K562 (cell line): ENCODE measurements at regions not wholly inside any gene's neighbourhood (a gene's known extent, or its start where the extent isn't known, plus 50 kb on each side); places are given as distances from the start of the nearest gene placed in this dataset.

Experiments
- ATAC-seq: fragments of 200-7000 bp; cut with Tn5 transposase; 3 replicates; pipeline ENCODE4 v1.9.1; 2020; ENCODE audit warnings: moderate library complexity
- BruUV-seq: library from RNA; stranded (reverse); fragments of 400-500 nt; replicated peaks from 2 replicates; lab custom pipeline; 2021; lab: Mats Ljungman, UMichigan
- CTCF ChIA-PET: fragments of 300-600 bp; formaldehyde crosslinking; extraction: SDS; loops from one replicate; lab custom pipeline; 2021; ENCODE audit warnings: low intra/inter-chr PET ratio; lab: Yijun Ruan, JAX
- POLR2A ChIA-PET: fragments of 300-600, 350-650 bp; sonication (Branson Sonifier 250); formaldehyde crosslinking; extraction: SDS; loops from one replicate; lab custom pipeline; 2021; ENCODE audit warnings: antibody characterized with exemption, inconsistent platforms; lab: Yijun Ruan, JAX
- DNase-seq, 4 experiments: peaks; one replicate each; pipeline versions ENCODE4 v3.0.0 to v3.0.0-alpha.2; 2011 to 2018; ENCODE audit warnings: low spot score in 3 of 4, mixed read lengths in 3 of 4; ENCODE audit errors: extremely low read depth in 1 of 4
- FAIRE-seq: peaks from 2 replicates; lab custom pipeline; 2011; peaks lifted over from hg19 to GRCh38; lab: Jason Lieb, UNC
- H2AFZ ChIP-seq: 2 replicates; pipeline ENCODE4 v1.6.0; 2011; ENCODE audit warnings: low read depth, low read length, control low read depth, inconsistent platforms
- H3K27ac ChIP-seq: fragments of 200-600 bp; 3 replicates; pipeline ENCODE4 v1.8.0; 2011; ENCODE audit warnings: low read depth, mild to moderate bottlenecking, control low read depth, inconsistent platforms, low read length, moderate library complexity, mixed read lengths; ENCODE audit errors: extremely low read depth
- H3K27me3 ChIP-seq, 2 experiments: fragments of 300-600 bp in 1 of 2; 2 replicates in 1 of 2; 3 replicates in 1 of 2; pipeline versions ENCODE4 v1.6.0 to v1.8.0; 2011; ENCODE audit warnings: inconsistent platforms in 2 of 2, low read length in 2 of 2, mild to moderate bottlenecking in 1 of 2, mixed read lengths in 1 of 2, moderate library complexity in 1 of 2; ENCODE audit not compliant: control insufficient read depth in 2 of 2, insufficient read depth in 2 of 2
- H3K36me3 ChIP-seq: fragments of 300-600 bp; 3 replicates; pipeline ENCODE4 v1.8.0; 2011; ENCODE audit warnings: mild to moderate bottlenecking, low read length, inconsistent platforms; ENCODE audit not compliant: control insufficient read depth, insufficient read depth
- H3K4me1 ChIP-seq, 2 experiments: fragments of 200-600 bp in 1 of 2; replicated peaks in 1 of 2; 2 replicates in 1 of 2; 3 replicates in 1 of 2; pipeline versions ENCODE4 v1.5.1 to v1.8.0; 2011; ENCODE audit warnings: inconsistent platforms in 2 of 2, low read length in 2 of 2, mild to moderate bottlenecking in 1 of 2, mixed read lengths in 1 of 2, moderate library complexity in 1 of 2; ENCODE audit not compliant: control insufficient read depth in 2 of 2, insufficient read depth in 2 of 2
- H3K4me2 ChIP-seq: 2 replicates; pipeline ENCODE4 v1.6.1; 2011; ENCODE audit warnings: low read length, control low read depth, inconsistent platforms, mixed read lengths; ENCODE audit not compliant: insufficient read depth
- H3K4me3 ChIP-seq: fragments of 200-600 bp; sonication (generic), shearing (Covaris generic); 2 replicates; pipeline ENCODE4 v1.5.1; 2016; ENCODE audit warnings: control low read depth, inconsistent platforms
- H3K79me2 ChIP-seq: fragments of 200-600 bp; 3 replicates; pipeline ENCODE4 v1.8.0; 2011; ENCODE audit warnings: low read length, inconsistent platforms; ENCODE audit not compliant: control insufficient read depth, insufficient read depth
- H3K9ac ChIP-seq, 2 experiments: 2 replicates each; pipeline versions ENCODE4 v1.6.0 to v1.6.1; 2011; ENCODE audit warnings: low read depth in 2 of 2, low read length in 2 of 2, control low read depth in 1 of 2, inconsistent platforms in 1 of 2, mild to moderate bottlenecking in 1 of 2, mixed read lengths in 1 of 2; ENCODE audit not compliant: insufficient read depth in 1 of 2
- H3K9me1 ChIP-seq: one replicate; pipeline ENCODE4 v1.6.0; 2011; ENCODE audit warnings: inconsistent platforms, mild to moderate bottlenecking, low read length, moderate library complexity; ENCODE audit not compliant: control insufficient read depth, insufficient read depth
- H3K9me3 ChIP-seq: replicated peaks from 2 replicates; pipeline ENCODE4 v1.5.1; 2011; ENCODE audit warnings: low read depth, low read length, inconsistent platforms; ENCODE audit not compliant: control insufficient read depth, insufficient read depth
- H4K20me1 ChIP-seq: replicated peaks from 2 replicates; pipeline ENCODE4 v1.6.1; 2011; ENCODE audit warnings: low read length, inconsistent platforms, mixed read lengths; ENCODE audit not compliant: control insufficient read depth, insufficient read depth
- CUX1 ChIP-seq: fragments of 200-800 bp; sonication (Bioruptor generic); IDR thresholded peaks from 2 replicates; pipeline ENCODE4 v1.6.1; 2016; ENCODE audit warnings: missing genetic modification characterization, missing compliant biosample characterization
- EWSR1 ChIP-seq: fragments of 450-650 bp; IDR thresholded peaks from 2 replicates; pipeline ENCODE4 v1.6.1; 2018; ENCODE audit warnings: borderline replicate concordance, mild to moderate bottlenecking, low read depth, moderate library complexity; ENCODE audit not compliant: partially characterized antibody
- RBM15 ChIP-seq: fragments of 200-400 bp; formaldehyde crosslinking; IDR thresholded peaks from 2 replicates; pipeline ENCODE4 v1.6.1; 2018; ENCODE audit warnings: mild to moderate bottlenecking, low read length, moderate library complexity; ENCODE audit not compliant: insufficient read depth
- RFX7 ChIP-seq: fragments of 250-450 bp; sonication (Bioruptor Pico); IDR thresholded peaks from 2 replicates; pipeline ENCODE4 v1.5.1; 2021; ENCODE audit warnings: mild to moderate bottlenecking
- ZNF77 ChIP-seq: fragments of 250-450 bp; sonication (Bioruptor Pico); IDR thresholded peaks from 2 replicates; pipeline ENCODE4 v1.5.0; 2020
- WGBS: fragments of 100-300 bp; shearing (Covaris generic); methylation state at CpG from one replicate; pipeline ENCODE4 v1.1.6; 2016; ENCODE audit warnings: low coverage, mixed read lengths; ENCODE audit not compliant: insufficient coverage; ENCODE audit errors: missing lambda C conversion rate; 5-methylcytosine and 5-hydroxymethylcytosine counted together
- in situ Hi-C: fragments of 300-500 bp; cut with MboI; formaldehyde crosslinking; loops from 4 replicates; pipeline ENCODE4 v1.15.0; 2018; ENCODE audit warnings: inconsistent platforms, mixed read lengths
- intact Hi-C: fragments of 100-400 bp; cut with micrococcal nuclease; formaldehyde crosslinking; loops from 2 replicates; pipeline ENCODE4 v1.14.2; 2022

DNA sequence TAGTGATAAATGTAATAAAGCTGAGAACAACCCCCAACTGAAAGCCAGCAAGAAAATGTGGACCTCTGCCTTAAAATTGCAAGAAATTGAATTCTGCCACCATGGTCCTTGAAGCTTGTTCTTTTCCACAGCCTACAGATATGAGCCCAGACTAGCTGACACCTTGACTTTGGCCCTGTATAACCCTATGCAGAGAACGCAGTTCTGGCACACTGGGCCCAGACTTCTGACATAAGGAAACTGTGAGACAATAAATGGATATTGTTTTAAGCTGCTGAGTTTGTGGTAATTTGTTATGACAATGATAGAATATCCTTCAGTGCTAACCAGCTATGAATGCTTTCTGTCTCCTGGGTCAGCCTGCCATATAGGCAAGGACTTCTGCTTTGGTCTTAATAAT lies 315.6 kb upstream of the RIOK2 start (continued):
- TF ChIP-seq CUX1 (CRISPR knock-in tag) = no peak
- TF ChIP-seq RFX7 (CRISPR knock-in tag) = no peak

GRCh38 chr5:97499605-97500004 lies 316.6 kb upstream of the RIOK2 start:
- ATAC-seq = no peak
- no peaks in the 10 kb centered on the region for H4K20me1 ChIP-seq
- no peak overlapping the region for H3K4me2 ChIP-seq
- H3K4me3 ChIP-seq = no peak overlapping the region
- no peaks in the 10 kb centered on the region for H3K79me2 ChIP-seq
- H3K9ac ChIP-seq = no peak overlapping the region
- CTCF ChIA-PET = no interaction called here
- no peaks in the 10 kb centered on the region for H3K36me3 ChIP-seq
- no peak for DNase-seq
- BruUV-seq = no TSS peak
- no peak for TF ChIP-seq EWSR1
- TF ChIP-seq RBM15 = no peak
- TF ChIP-seq ZNF77 (CRISPR knock-in tag) = no peak
- no peaks in the 10 kb centered on the region for H3K4me1 ChIP-seq
- no peaks in the 10 kb centered on the region for H3K27me3 ChIP-seq
- no peak for FAIRE-seq
- intact Hi-C loops (no loop called here), in situ Hi-C loops (no loop called here)
- WGBS = 0% methylated on average over 6 of the region's 6 CpGs
- H2AFZ ChIP-seq = no peak overlapping the region
- POLR2A ChIA-PET = no interaction called here
- H3K27ac ChIP-seq = no peak overlapping the region
- peaks cover 3% of the 10 kb centered on the region; the same call in 1 of the 2 replicates for H3K9me3 ChIP-seq
- H3K9me1 ChIP-seq = no peaks in the 10 kb centered on the region
